ENCODE measurements at regions not wholly inside any gene's neighbourhood (a gene's known extent, or its start where the extent isn't known, plus 50 kb on each side); places are given as distances from the start of the nearest gene placed in this dataset.

DNA sequence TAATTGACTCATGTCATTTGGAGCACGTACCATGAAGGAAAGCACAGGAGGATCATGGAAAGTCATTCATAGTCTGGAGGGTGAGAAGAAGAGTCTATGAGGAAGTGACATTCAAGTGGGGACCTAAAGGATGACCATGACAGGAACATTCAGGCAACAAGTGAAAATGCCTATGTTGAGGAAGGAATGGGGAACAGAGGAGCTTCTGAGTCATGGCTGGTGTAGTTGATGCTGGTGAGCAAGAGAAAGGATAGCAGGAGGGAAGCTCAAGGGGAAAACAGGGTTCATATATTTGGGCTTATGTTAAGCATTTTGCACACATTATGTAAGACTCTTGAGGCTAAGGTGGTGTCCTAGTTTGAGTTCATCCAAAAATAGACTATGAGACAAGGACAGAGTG is 318.6 kb downstream of the HNRNPD start:
- Mint-ChIP-seq H3K4me3 (no peak overlapping the region), H3K4me1 (no peaks in the 10 kb centered on the region), H3K9me3 (no peaks in the 10 kb centered on the region), H3K27me3 (ENCODE audit: insufficient read depth) (peaks cover 3% of the 10 kb centered on the region), H3K36me3 (ENCODE audit: low read depth) (no peaks in the 10 kb centered on the region), H3K27ac (no peak overlapping the region)
- 89% methylated on average over 1 of the region's 1 CpG; no CpG with 5 or more reads in 1 of the 2 experiments for WGBS, 2 experiments (ENCODE audit: insufficient coverage in 1 of 2, insufficient read length in 1 of 2)
- TF ChIP-seq CTCF (conservative IDR thresholded peaks at IDR 0.05): no peak
- H3K9me3 ChIP-seq (ENCODE audit: control insufficient read depth, low read length): no peaks in the 10 kb centered on the region
- no peaks in the 10 kb centered on the region for H3K4me1 ChIP-seq (ENCODE audit: control insufficient read depth, insufficient read depth, low read length)
- no peaks in the 10 kb centered on the region for H3K27me3 ChIP-seq (ENCODE audit: control insufficient read depth, insufficient read depth, low read length, poor library complexity, severe bottlenecking)
- DNase-seq: no peak
- H3K9ac ChIP-seq (ENCODE audit: extremely low read depth, low read length, poor library complexity, severe bottlenecking): no peak overlapping the region
- no peak overlapping the region for H3K4me3 ChIP-seq (ENCODE audit: low read length)
- no peaks in the 10 kb centered on the region for H3K36me3 ChIP-seq (ENCODE audit: control insufficient read depth, insufficient read depth, low read length)
- H3K27ac ChIP-seq (ENCODE audit: low read depth, low read length): no peak overlapping the region

- Mint-ChIP-seq H3K9me3 (no peaks in the 10 kb centered on the region), H3K4me3 (no peak overlapping the region), H3K27me3 (ENCODE audit: insufficient read depth) (peaks cover 3% of the 10 kb centered on the region), H3K27ac (no peak overlapping the region), H3K4me1 (no peaks in the 10 kb centered on the region), H3K36me3 (ENCODE audit: low read depth) (no peaks in the 10 kb centered on the region)
- H3K9ac ChIP-seq (ENCODE audit: extremely low read depth, low read length, poor library complexity, severe bottlenecking): no peak overlapping the region
- no peaks in the 10 kb centered on the region for H3K36me3 ChIP-seq (ENCODE audit: control insufficient read depth, insufficient read depth, low read length)
- H3K4me3 ChIP-seq (ENCODE audit: low read length): no peak overlapping the region
- no peaks in the 10 kb centered on the region for H3K4me1 ChIP-seq (ENCODE audit: control insufficient read depth, insufficient read depth, low read length)
- WGBS, 2 experiments (ENCODE audit: insufficient coverage in 1 of 2, insufficient read length in 1 of 2): 83 to 86% methylated on average over 1 to 2 of the region's 2 CpGs
- no peak for TF ChIP-seq CTCF (conservative IDR thresholded peaks at IDR 0.05)
- DNase-seq: no peak
- H3K27ac ChIP-seq (ENCODE audit: low read depth, low read length): peak overlapping the region; percentile 72
- H3K27me3 ChIP-seq (ENCODE audit: control insufficient read depth, insufficient read depth, low read length, poor library complexity, severe bottlenecking): no peaks in the 10 kb centered on the region
- H3K9me3 ChIP-seq (ENCODE audit: control insufficient read depth, low read length): no peaks in the 10 kb centered on the region
Measured at GRCh38 chr4:82053396-82053795, 320.4 kb downstream of the HNRNPD start.

DNA sequence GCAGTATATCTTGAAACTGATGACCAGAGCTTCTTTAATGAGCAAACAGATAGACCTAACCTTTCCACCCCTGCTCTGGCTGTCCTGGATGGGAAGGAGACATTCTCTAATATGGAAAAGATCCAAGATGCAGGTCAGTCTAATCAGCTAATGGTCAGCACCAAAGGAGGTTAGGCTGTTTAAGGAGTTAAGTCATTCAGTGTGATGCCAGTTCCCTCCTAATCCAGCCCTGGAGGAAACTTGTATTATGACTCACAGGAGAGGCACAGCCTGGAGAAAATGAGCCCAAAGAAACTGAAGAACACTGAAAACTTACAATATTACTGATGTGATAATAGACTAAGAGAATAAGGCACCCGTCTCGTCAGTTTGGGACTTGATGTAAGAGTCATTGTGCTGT is 323.0 kb downstream of the HNRNPD start:
- H3K27ac Mint-ChIP-seq: no peak overlapping the region
- no peak overlapping the region for H3K4me3 Mint-ChIP-seq
- Histone ChIP-seq H3K4me1 (ENCODE audit: control insufficient read depth, insufficient read depth, low read length) (no peaks in the 10 kb centered on the region), H3K4me3 (ENCODE audit: low read length) (no peak overlapping the region), H3K27ac (ENCODE audit: low read depth, low read length) (no peak overlapping the region), H3K36me3 (ENCODE audit: control insufficient read depth, insufficient read depth, low read length) (no peaks in the 10 kb centered on the region), H3K9ac (ENCODE audit: extremely low read depth, low read length, poor library complexity, severe bottlenecking) (no peak overlapping the region), H3K27me3 (ENCODE audit: control insufficient read depth, insufficient read depth, low read length, poor library complexity, severe bottlenecking) (peaks cover 16% of the 10 kb centered on the region), H3K9me3 (ENCODE audit: control insufficient read depth, low read length) (no peaks in the 10 kb centered on the region)
- WGBS, 2 experiments (ENCODE audit: insufficient coverage in 1 of 2, insufficient read length in 1 of 2): 90 to 92% methylated on average over 2 of the region's 2 CpGs
- no peaks in the 10 kb centered on the region for H3K36me3 Mint-ChIP-seq (ENCODE audit: low read depth)
- DNase-seq: no peak
- H3K9me3 Mint-ChIP-seq: no peaks in the 10 kb centered on the region
- H3K4me1 Mint-ChIP-seq: no peaks in the 10 kb centered on the region
- H3K27me3 Mint-ChIP-seq (ENCODE audit: insufficient read depth): peaks cover 18% of the 10 kb centered on the region
- TF ChIP-seq CTCF (conservative IDR thresholded peaks at IDR 0.05): no peak
